Renal cortex interstitium (tissue), 11 donors: ENCODE measurements at regions not wholly inside any gene's neighbourhood (a gene's known extent, or its start where the extent isn't known, plus 50 kb on each side); places are given as distances from the start of the nearest gene placed in this dataset.

Experiments used
- DNase-seq, 11 donors: peaks; one replicate each; pipeline ENCODE4 v3.0.0-alpha.2; 2013; ENCODE audit warnings: low read depth in 9 of 11, low spot score in 4 of 11; ENCODE audit errors: extremely low read depth in 1 of 11

GRCh38 chr15:91692596-91692995, 160.9 kb upstream of the SLCO3A1 start:
- no peak for DNase-seq

- peak in 1 of 11 donors; percentile 6 for DNase-seq
These were observed 159.2 kb upstream of the SLCO3A1 start for GRCh38 chr15:91694131-91694830.

DNA sequence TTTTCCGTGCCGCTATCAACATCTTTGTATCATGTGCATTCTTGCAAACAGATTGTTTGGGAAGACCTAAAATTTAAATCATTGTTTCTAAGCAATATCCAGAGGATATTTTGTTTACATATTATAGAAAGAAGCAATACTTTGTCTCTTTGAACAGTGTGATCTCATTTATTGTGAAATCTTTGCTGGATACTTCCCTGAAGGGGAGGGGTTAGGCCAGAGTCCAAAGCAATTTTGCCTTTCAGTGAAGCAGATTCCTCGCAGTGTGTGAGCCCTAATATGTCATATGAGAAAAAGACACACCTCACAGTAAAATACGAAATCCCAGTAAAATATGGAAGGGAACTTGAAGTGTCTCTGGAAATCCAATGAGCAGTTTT, 158.7 kb upstream of the SLCO3A1 start:
- no peak for DNase-seq

DNA sequence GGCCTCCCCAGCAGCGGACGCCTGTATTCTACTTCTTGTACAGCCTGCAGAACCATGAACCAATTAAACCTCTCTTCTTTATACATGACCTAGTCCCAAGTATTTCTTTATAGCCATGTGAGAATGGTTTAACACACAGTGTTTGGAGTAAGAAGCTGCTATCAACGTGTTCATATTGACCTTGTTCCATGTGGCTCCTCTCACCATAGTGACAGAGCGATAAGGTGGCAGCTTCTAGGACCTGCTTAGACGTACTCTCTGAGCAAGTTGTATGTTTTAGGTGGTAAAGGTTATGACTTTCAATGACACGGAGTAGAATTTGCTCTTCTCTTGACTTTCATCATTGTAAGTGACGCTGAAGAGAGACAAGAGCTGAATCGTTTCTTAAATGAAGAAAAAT, 157.7 kb upstream of the SLCO3A1 start:
- no peak for DNase-seq

DNA sequence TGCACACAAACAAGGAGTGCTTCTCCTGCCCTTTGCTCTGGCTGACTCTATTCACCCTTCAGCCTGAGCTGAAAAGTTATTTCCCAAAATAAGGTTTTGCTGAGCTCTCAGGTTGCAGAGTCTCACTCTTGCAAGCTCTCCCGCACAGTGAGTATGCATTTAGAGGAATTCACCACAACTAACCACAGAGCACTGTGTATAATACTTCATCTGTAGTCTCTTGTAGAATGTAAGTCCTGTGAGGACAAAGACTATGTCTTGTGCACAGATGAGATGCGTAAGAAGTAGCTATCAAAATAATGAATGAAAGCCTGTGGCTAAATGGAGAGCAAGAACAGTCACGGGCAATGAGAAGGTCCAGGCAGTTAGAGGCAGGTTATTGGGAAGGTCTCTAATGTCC, 156.5 kb upstream of the SLCO3A1 start:
- no peak for DNase-seq

GRCh38 chr15:91698241-91698640, 155.3 kb upstream of the SLCO3A1 start:
- DNase-seq, result no peak

DNA sequence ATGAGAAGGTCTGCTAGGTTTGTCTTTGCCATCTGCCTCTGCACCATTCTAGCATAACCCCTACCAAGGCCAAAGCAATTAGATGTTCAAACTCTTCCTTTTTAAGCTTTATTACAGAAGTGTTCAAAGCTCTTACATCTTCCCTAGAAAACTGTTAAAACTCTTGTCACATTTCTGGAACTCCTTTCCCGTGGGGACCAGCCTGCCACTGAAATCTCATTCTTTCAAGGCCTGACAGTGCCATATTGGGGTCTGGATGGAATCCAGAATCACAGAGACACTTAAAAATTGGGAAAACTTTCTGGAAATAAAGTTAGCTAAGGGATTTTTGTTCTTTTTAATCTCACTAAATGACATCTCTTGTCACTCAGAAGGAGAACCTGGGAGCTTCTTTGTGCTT, 153.8 kb upstream of the SLCO3A1 start:
- DNase-seq, result no peak

DNA sequence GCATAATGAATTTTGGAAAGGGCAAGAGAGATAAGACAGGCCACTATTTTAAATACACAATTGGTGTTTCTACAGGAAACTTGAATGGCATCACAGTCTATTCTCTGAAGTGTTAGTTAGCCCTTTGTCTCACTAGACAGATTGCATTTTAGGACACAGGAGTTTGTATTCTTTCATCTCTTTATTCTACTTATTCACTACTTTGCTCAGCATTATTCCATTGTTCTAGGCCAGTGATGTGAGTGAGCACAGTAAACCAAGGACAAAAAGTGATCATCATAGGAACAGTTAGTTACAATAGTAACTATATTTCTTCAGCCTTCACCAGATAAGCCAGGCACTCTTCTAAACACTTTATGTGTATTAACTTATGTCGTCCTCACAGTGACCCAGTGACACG, 150.2 kb upstream of the SLCO3A1 start:
- DNase-seq, result no peak

- DNase-seq, result no peak
These were observed 149.2 kb upstream of the SLCO3A1 start for GRCh38 chr15:91704343-91704742.

GRCh38 chr15:91706322-91707032, 147.0 kb upstream of the SLCO3A1 start:
- DNase-seq, result peak; percentile 11 to 50 (median 28)

DNA sequence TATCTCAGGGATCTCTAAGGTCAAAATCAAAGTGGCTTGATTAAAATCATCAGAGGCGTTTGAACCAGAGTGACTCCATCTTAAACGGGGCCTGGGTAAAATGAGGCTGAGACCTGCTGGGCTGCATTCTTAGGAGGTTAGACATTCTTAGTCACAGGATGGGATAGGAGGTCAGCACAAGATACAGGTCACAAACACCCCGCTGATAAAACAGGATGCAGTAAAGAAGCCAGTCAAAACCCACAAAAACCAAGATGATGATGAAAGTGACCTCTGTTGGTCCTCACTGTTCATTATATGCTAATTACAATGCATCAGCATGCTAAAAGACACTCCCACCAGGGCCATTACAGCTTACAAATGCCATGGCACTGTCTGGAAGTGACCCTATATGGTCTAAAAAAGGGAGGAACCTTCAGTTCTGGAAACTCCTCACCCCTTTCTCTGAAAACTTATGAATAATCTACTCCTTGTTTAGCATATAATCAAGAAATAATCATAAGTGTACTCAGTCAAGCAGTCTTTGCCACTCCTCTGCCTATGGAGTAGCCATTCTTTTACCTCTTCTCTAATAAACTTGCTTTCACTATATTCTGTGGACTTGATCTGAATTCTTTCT, 143.3 kb upstream of the SLCO3A1 start:
- DNase-seq, result no peak

DNA sequence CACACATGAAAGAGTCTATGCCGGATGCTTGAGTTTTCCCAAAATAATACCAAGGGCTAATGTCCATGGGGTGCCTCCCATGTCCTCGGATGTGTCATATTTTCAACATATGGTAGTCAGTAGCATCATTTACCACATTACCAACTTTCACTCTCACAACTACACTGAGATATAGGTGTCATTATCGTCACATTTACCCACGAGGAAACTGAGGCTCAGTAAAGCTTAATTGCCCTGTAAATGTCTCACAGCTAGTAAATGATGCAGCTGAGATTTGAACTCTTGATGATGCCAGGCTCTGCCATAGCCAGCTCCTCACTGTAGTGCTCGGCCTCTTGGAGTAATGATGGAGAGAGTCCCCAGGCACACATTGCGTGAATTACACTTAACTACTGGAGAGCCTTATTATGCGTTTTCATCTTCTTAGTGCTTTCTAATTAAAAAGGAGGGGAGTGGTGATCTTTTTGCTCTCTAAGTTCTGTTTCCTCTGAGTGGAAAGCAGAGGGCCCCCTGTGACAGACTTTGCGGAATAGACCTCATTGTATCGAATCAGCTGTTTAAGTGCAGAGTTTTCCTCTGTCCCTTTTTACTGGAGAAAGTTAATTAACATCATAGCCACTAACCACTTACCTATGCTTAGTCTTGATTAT, 142.0 kb upstream of the SLCO3A1 start:
- DNase-seq, result no peak

GRCh38 chr15:91712286-91712685, 141.2 kb upstream of the SLCO3A1 start:
- no peak for DNase-seq

DNA sequence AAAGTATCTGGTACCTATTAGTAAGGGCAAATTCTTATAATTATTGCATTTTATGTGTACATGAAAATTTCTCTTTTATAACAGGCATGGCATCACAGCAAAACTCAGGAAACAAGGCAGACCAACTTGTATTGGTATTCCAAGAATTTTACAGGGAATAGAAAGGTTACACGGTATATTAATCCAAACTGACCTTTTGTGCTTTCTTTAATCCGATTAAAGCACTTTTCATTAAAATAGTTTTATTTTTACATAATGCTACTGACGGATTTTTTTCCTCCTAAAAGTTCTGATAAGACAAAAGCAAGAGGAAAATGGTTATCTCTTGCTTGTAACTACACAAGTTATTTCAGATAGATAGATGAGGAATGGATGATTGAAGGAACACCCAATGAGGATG, 137.0 kb upstream of the SLCO3A1 start:
- no peak for DNase-seq

GRCh38 chr15:91717811-91718210, 135.7 kb upstream of the SLCO3A1 start:
- no peak for DNase-seq

- DNase-seq, result no peak
These were observed 129.5 kb upstream of the SLCO3A1 start for GRCh38 chr15:91723959-91724358.

- no peak for DNase-seq
These were observed 119.8 kb upstream of the SLCO3A1 start for GRCh38 chr15:91733661-91734060.

DNA sequence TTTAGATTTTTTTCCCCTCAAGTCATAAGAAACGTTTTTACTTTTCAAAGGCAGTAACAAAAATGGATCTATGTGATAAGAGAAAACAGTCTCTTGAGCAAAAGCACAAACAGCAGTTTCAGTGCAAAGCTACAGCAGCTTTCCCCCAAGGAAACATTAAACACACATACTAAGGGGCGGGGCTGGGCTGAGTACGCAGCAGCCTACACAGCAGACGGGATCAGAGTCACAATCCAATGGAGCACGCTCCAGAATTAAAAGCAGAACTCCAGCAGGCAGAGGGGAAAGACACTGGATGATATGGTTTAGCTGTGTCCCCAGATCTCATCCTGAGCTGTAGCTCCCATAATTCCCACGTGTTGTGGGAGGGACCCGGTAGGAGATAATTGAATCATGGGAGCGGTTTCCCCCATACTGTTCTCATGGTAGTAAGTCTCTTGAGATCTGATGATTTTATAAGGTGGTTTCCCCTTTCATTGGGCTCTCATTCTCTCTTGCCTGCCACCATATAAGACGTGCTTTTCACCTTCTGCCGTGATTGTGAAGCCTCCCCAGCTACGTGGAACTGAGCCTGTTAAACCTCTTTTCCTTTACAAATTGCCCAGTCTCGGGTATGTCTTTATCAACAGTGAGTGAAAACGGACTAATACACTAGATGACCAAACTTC, 116.2 kb upstream of the SLCO3A1 start:
- DNase-seq, result no peak

- no peak for DNase-seq
These were observed 111.5 kb upstream of the SLCO3A1 start for GRCh38 chr15:91741986-91742385.

- DNase-seq, result no peak
These were observed 101.9 kb upstream of the SLCO3A1 start for GRCh38 chr15:91751611-91752010.
